ENCODE measurements at regions not wholly inside any gene's neighbourhood (a gene's known extent, or its start where the extent isn't known, plus 50 kb on each side); places are given as distances from the start of the nearest gene placed in this dataset.
A peak's percentile ranks its signal among the peaks of the same experiment; 100 is the strongest.

DNA sequence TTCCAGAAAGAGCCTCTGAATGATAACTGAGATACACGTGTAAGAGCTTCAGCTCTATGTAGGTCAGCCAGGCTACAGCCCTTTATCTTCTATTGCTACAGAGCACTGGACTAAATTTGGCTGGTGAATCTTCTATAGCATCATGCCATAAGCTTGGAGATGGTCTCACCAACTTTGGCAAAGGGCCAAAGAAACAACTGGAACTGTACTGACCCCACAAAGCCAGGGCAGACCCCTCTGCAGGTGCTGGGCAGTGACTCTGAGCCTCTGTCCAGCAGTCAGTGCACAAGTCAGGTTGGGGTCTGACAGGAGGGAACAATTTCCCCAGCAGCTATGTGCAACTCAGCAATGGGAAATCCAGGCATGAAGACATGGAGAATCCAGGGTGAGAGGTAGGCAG is 57.8 kb upstream of the NFASC start:
- in situ Hi-C loops (cut with MboI; ENCODE audit: low pct_unique_long_range_greater_than_20kb in 2 of 9, low sequenced_read_pairs in 9 of 9, unreplicated experiment in 9 of 9): loop anchor here in 6 of 9 experiments (10.0 to 25.0 kb wide), 5 partner anchors 122 to 251 kb away; no protein-coding TSS in a partner anchor
- Histone ChIP-seq H3K27ac (no peak overlapping the region), H3K4me1 (replicated peaks in 1 of 2) (peaks cover 0 to 7% of the 10 kb centered on the region in 2 donors), H3K4me3 (no peak overlapping the region)
- ATAC-seq (replicated peaks in 6 of 8): peak in 1 of 8 experiments; percentile 31
- WGBS, 10 experiments: 0 to 90% (median 78%) methylated on average over 1 of the region's 1 CpG; no CpG with 5 or more reads in 3 of the 10 experiments

DNA sequence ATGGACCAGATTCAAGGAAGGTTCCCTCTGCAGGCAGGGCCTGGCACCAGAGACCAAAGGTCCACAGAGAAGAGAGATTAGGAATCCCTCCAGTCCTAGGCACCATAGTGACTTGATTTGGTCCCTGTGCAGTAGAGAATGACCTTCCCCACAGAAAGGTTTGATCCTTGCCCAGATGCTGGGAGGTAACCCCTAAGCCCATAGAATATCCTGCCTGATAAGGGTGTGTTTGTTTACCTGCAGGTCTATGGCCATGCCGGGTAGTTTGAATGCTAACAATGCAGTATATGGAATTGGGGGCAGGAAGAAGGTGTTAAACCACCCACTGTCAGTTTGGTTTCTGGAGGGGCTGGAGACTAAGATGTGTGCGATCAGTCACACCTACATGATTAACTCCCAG is 57.1 kb upstream of the NFASC start:
- in situ Hi-C loops (cut with MboI; ENCODE audit: low pct_unique_long_range_greater_than_20kb in 2 of 9, low sequenced_read_pairs in 9 of 9, unreplicated experiment in 9 of 9): loop anchor here in 6 of 9 experiments (10.0 to 25.0 kb wide), 5 partner anchors 121 to 251 kb away; no protein-coding TSS in a partner anchor
- 78 to 100% (median 85%) methylated on average over 1 to 2 of the region's 2 CpGs; no CpG with 5 or more reads in 6 of the 10 experiments for WGBS, 10 experiments
- Histone ChIP-seq H3K4me1 (replicated peaks in 1 of 2) (peaks cover 0 to 3% of the 10 kb centered on the region in 2 donors), H3K27ac (no peak overlapping the region), H3K4me3 (no peak overlapping the region)
- ATAC-seq (replicated peaks in 6 of 8): no peak

DNA sequence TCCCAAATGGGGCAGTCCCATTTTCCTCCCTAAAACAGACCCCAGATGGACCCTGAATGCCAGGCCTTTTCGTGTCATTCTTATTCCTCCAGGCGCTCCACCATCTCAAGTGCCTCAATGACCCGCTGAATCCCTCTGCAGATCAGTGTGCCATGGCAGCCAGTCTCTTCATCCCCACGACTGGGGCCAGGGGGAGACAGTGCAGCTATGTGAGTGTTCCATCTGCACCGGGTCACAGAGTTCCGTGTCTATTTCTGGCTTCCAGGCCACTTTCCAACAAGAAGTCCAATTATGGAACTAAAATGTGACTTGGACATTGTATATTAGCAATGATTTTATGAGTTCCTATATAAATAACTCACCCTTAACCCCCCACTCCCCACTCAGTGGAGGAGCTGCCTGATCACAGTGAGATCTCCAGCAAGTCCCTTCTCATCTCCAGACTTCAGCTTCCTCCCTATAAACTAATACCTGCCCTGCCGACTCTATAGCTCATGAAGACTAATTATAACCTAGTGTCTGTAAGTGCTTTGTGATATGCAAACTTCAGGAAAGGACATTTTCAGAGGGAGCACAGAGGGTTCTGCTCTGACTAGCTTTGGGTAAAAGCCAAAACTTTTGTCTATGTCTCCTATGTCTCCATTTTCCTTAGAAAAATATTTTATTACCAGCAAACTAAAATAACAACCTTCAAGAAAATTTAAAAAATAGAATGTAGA is 56.3 kb upstream of the NFASC start:
- 0 to 91% (median 70%) methylated on average over 1 to 6 of the region's 7 CpGs; no CpG with 5 or more reads in 2 of the 10 experiments for WGBS, 10 experiments
- in situ Hi-C loops (cut with MboI; ENCODE audit: low pct_unique_long_range_greater_than_20kb in 2 of 9, low sequenced_read_pairs in 9 of 9, unreplicated experiment in 9 of 9): loop anchor here in 6 of 9 experiments (10.0 to 25.0 kb wide), 5 partner anchors 120 to 252 kb away; no protein-coding TSS in a partner anchor
- no peak for ATAC-seq (replicated peaks in 6 of 8)
- no peak overlapping the region for H3K4me3 ChIP-seq
- peaks cover 4 to 5% of the 10 kb centered on the region in 2 donors for H3K4me1 ChIP-seq (replicated peaks in 1 of 2)
- H3K27ac ChIP-seq: no peak overlapping the region

DNA sequence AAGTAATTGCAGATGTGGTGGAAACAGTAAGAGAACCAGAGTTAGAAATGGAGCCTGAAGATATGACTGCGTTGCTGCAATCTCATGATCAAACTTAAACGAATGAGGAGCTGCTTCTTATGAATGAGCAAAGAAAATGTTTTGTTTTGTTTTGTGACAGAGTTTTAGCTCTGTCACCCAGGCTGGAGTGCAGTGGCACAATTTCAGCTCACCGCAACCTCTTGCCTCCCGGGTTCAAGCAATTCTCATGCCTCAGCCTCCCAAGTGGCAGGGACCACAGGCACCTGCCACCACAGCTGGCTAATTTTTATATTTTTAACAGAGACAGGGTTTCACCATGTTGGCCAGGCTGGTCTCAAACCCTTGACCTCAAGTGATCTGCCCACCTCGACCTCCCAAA is 53.3 kb upstream of the NFASC start:
- in situ Hi-C loops (cut with MboI; ENCODE audit: low pct_unique_long_range_greater_than_20kb in 2 of 9, low sequenced_read_pairs in 9 of 9, unreplicated experiment in 9 of 9): loop anchor here in 6 of 9 experiments (10.0 to 25.0 kb wide), 5 partner anchors 117 to 255 kb away; no protein-coding TSS in a partner anchor
- ATAC-seq (replicated peaks in 6 of 8): no peak

DNA sequence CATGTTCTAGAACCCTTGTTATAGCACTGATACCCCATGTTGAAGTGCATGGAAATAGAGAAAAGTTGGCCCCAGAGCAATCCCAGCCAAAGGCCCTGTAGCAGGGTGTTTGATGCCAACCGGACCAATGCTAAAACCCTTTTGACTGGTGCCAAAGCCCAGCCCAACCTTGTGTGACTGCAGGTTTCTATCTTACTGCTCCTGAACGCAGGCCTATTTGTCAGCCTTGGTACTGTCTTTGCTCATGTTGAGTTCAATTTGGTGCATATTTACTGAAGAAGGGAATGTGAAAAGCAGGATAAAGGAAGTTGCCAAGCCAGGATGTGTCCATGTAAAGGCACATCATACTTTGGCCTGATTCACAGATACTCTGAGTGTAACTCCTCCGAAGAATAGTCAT is 51.7 kb upstream of the NFASC start:
- no peak overlapping the region for H3K4me3 ChIP-seq
- no peak overlapping the region for H3K27ac ChIP-seq
- ATAC-seq (replicated peaks in 6 of 8): no peak
- WGBS, 10 experiments: 0 to 100% (median 77%) methylated on average over 1 to 3 of the region's 3 CpGs; no CpG with 5 or more reads in 3 of the 10 experiments
- H3K4me1 ChIP-seq (replicated peaks in 1 of 2): peaks cover 26 to 28% of the 10 kb centered on the region in 2 donors
- in situ Hi-C loops (cut with MboI; ENCODE audit: low pct_unique_long_range_greater_than_20kb in 2 of 9, low sequenced_read_pairs in 9 of 9, unreplicated experiment in 9 of 9): loop anchor here in 6 of 9 experiments (10.0 to 25.0 kb wide), 5 partner anchors 116 to 257 kb away; no protein-coding TSS in a partner anchor

More for the DNA sequence above, 53.3 kb upstream of the NFASC start:
- no peak overlapping the region for H3K27ac ChIP-seq
- H3K4me1 ChIP-seq (replicated peaks in 1 of 2): peaks cover 26 to 28% of the 10 kb centered on the region in 2 donors
- WGBS, 10 experiments: 17 to 94% (median 87%) methylated on average over 1 to 5 of the region's 5 CpGs; no CpG with 5 or more reads in 1 of the 10 experiments
- no peak overlapping the region for H3K4me3 ChIP-seq

DNA sequence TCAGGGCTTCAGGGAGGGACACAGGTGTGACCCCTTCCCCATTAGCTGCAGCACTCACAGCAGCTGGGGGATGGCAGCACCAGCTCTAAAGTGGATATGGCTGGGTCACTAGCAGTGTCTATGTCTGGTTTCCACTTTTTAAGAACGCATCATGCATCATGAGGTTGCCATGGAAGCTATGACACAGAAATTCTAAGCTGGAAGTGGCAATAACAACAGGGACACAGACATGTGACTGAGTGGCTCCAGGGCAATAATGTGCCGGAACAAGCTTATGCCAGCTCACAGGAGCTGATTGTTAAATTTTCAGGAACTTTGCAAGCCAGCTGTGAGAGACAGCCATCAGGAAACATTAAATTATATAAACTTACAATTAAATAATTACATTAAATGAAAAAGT is 51.2 kb upstream of the NFASC start:
- H3K4me3 ChIP-seq: no peak overlapping the region
- no peak overlapping the region for H3K27ac ChIP-seq
- ATAC-seq (replicated peaks in 6 of 8): peak in 5 of 8 experiments; percentile 81 to 98 (median 97)
- in situ Hi-C loops (cut with MboI; ENCODE audit: low pct_unique_long_range_greater_than_20kb in 2 of 9, low sequenced_read_pairs in 9 of 9, unreplicated experiment in 9 of 9): loop anchor here in 6 of 9 experiments (10.0 to 25.0 kb wide), 5 partner anchors 115 to 257 kb away; no protein-coding TSS in a partner anchor
- 14 to 83% (median 42%) methylated on average over 1 to 2 of the region's 2 CpGs; no CpG with 5 or more reads in 5 of the 10 experiments for WGBS, 10 experiments
- peaks cover 26 to 28% of the 10 kb centered on the region in 2 donors for H3K4me1 ChIP-seq (replicated peaks in 1 of 2)
